B cell (primary cell): ENCODE measurements at regions not wholly inside any gene's neighbourhood (a gene's known extent, or its start where the extent isn't known, plus 50 kb on each side); places are given as distances from the start of the nearest gene placed in this dataset.

Experiments
- ATAC-seq: fragments of 200-7000 bp; cut with Tn5 transposase; one replicate; pipeline ENCODE4 v1.10.0; 2021; ENCODE audit warnings: low read depth, mild to moderate bottlenecking, moderate number of reproducible peaks, moderate library complexity
- CTCF ChIA-PET: fragments of 350-600 bp; sonication (Branson Sonifier 250); formaldehyde crosslinking; loops from one replicate; lab custom pipeline; 2021; ENCODE audit warnings: antibody characterized with exemption, inconsistent platforms; lab: Charles Lee
- POLR2A ChIA-PET: fragments of 350-600 bp; sonication (Branson Sonifier 250); formaldehyde crosslinking; loops from one replicate; lab custom pipeline; 2021; ENCODE audit warnings: antibody characterized with exemption; lab: Charles Lee
- DNase-seq: peaks from one replicate; pipeline ENCODE4 v3.0.0; 2013
- H2AFZ ChIP-seq: 2 replicates; pipeline ENCODE4 v1.6.1; 2012; ENCODE audit warnings: mild to moderate bottlenecking, low read depth, low read length; ENCODE audit not compliant: insufficient read depth, poor library complexity, severe bottlenecking
- H3K27ac ChIP-seq, 2 donors: 1 replicate in 1 of 2; 2 replicates in 1 of 2; pipeline ENCODE4 v1.5.1; 2012 to 2013; ENCODE audit warnings: low read length in 2 of 2, mild to moderate bottlenecking in 2 of 2, moderate library complexity in 1 of 2
- H3K27me3 ChIP-seq, 4 experiments: fragments of 200-600 bp in 1 of 4; sonication (generic) in 1 of 4; replicated peaks in 1 of 4; 1 replicate in 2 of 4; 2 replicates in 2 of 4; pipeline versions ENCODE4 v1.6.1 to v1.7.0; 2013 to 2016; ENCODE audit warnings: low read length in 3 of 4, mild to moderate bottlenecking in 2 of 4, mixed read lengths in 1 of 4, moderate library complexity in 1 of 4; ENCODE audit not compliant: insufficient read depth in 4 of 4, control insufficient read depth in 3 of 4; ENCODE audit errors: control extremely low read depth in 1 of 4
- H3K36me3 ChIP-seq, 2 experiments: replicated peaks in 1 of 2; 1 replicate in 1 of 2; 2 replicates in 1 of 2; pipeline versions ENCODE4 v1.6.1 to v1.7.1; 2013; ENCODE audit warnings: low read length in 1 of 2; ENCODE audit not compliant: insufficient read depth in 2 of 2, control insufficient read depth in 1 of 2; ENCODE audit errors: control extremely low read depth in 1 of 2, extremely low read depth in 1 of 2
- H3K4me1 ChIP-seq, 2 donors: fragments of 200-600 bp in 1 of 2; sonication (generic) in 1 of 2; 1 replicate in 1 of 2; 2 replicates in 1 of 2; pipeline versions ENCODE4 v1.5.1 to v1.6.1; 2013 to 2017; ENCODE audit warnings: low read length in 2 of 2; ENCODE audit not compliant: control insufficient read depth in 2 of 2, insufficient read depth in 2 of 2
- H3K4me2 ChIP-seq: replicated peaks from 2 replicates; pipeline ENCODE3; 2012; ENCODE audit warnings: mild to moderate bottlenecking, low read depth, low read length; ENCODE audit not compliant: poor library complexity, severe bottlenecking
- H3K4me3 ChIP-seq, 5 experiments: fragments of 200-600 bp in 1 of 5; sonication (generic) in 1 of 5; 1 replicate in 3 of 5; 2 replicates in 2 of 5; pipeline versions ENCODE4 v1.5.1 to v1.7.0; 2011 to 2016; ENCODE audit warnings: low read length in 4 of 5, mild to moderate bottlenecking in 4 of 5, low read depth in 2 of 5, control low read depth in 1 of 5, moderate library complexity in 1 of 5; ENCODE audit not compliant: insufficient read depth in 1 of 5; ENCODE audit errors: control extremely low read depth in 1 of 5, extremely low read depth in 1 of 5
- H3K79me2 ChIP-seq: fragments of 200-600 bp; sonication (generic); one replicate; pipeline ENCODE4 v1.6.0; 2016; ENCODE audit warnings: low read length; ENCODE audit not compliant: control insufficient read depth, insufficient read depth
- H3K9ac ChIP-seq: fragments of 200-600 bp; sonication (generic); 2 replicates; pipeline ENCODE4 v1.6.1; 2017; ENCODE audit warnings: mild to moderate bottlenecking, low read length, moderate library complexity
- H3K9me3 ChIP-seq, 3 donors: one replicate each; pipeline versions ENCODE4 v1.6.1 to v1.7.1; 2013; ENCODE audit warnings: low read length in 2 of 3; ENCODE audit not compliant: control insufficient read depth in 2 of 3, insufficient read depth in 1 of 3; ENCODE audit errors: control extremely low read depth in 1 of 3
- H4K20me1 ChIP-seq: 2 replicates; pipeline ENCODE4 v1.6.0; 2012; ENCODE audit warnings: mild to moderate bottlenecking, low read length; ENCODE audit not compliant: insufficient read depth, control insufficient read depth, poor library complexity, severe bottlenecking
- H3K27ac Mint-ChIP-seq: one replicate; pipeline ENCODE4 v1.8.0; 2021; ENCODE audit warnings: mixed read lengths
- H3K27me3 Mint-ChIP-seq: one replicate; pipeline ENCODE4 v1.8.0; 2021; ENCODE audit warnings: mixed read lengths
- H3K4me1 Mint-ChIP-seq: one replicate; pipeline ENCODE4 v1.8.0; 2021; ENCODE audit warnings: mixed read lengths
- H3K4me3 Mint-ChIP-seq: one replicate; pipeline ENCODE4 v1.8.0; 2021; ENCODE audit warnings: mixed read lengths
- H3K9me3 Mint-ChIP-seq: one replicate; pipeline ENCODE4 v1.8.0; 2022; ENCODE audit warnings: mixed read lengths; ENCODE audit not compliant: insufficient read depth
- CTCF ChIP-seq: fragments of 200-600 bp; IDR thresholded peaks from one replicate; pipeline ENCODE4 v1.8.0; 2022; ENCODE audit warnings: antibody characterized with exemption, mild to moderate bottlenecking
- EZH2 ChIP-seq: IDR thresholded peaks from 2 replicates; pipeline ENCODE4 v1.6.1; 2012; ENCODE audit warnings: borderline replicate concordance, low read depth, mild to moderate bottlenecking, moderate library complexity, low read length; ENCODE audit not compliant: insufficient read depth, poor library complexity, severe bottlenecking
- WGBS: methylation state at CpG from one replicate; pipeline ENCODE4 v1.1.5; 2013; ENCODE audit warnings: missing lambda C conversion rate; ENCODE audit not compliant: insufficient coverage; 5-methylcytosine and 5-hydroxymethylcytosine counted together
- intact Hi-C: fragments of 100-400 bp; cut with micrococcal nuclease; formaldehyde crosslinking; loops from one replicate; pipeline ENCODE4 v1.10.0; 2022

DNA sequence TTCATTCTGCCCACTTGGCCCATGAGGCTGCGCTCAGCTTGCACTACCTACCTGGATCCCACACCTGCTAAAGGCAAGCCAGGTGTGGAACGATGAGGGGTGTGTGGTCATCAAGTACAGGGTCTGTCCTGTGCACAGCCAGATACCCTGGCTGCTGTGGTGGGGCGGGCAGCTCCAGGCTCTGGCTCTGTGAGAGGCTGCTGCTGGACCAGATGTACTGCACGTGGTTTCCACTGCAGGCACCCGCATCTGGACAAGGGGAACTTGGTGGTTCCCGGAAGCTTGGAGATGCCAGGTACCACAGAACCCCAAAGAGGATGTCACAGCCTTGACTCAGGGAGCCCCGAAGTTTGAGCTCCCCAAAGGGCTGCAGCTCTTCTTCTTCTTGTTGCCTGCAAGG lies 68.1 kb upstream of the ZNF804A start:
- H3K4me3 Mint-ChIP-seq, result no peak overlapping the region
- DNase-seq (no peak), ATAC-seq (no peak)
- Histone ChIP-seq H3K27ac (no peak overlapping the region), H3K4me2 (no peak overlapping the region), H3K4me1 (no peaks in the 10 kb centered on the region), H3K36me3 (no peaks in the 10 kb centered on the region), H3K4me3 (no peak overlapping the region), H3K79me2 (no peaks in the 10 kb centered on the region), H3K9ac (no peak overlapping the region), H3K27me3 (no peaks in the 10 kb centered on the region), H2AFZ (no peak overlapping the region), H4K20me1 (no peaks in the 10 kb centered on the region), H3K9me3 (peaks cover 1 to 21% (median 6%) of the 10 kb centered on the region in 3 donors)
- no peak overlapping the region for H3K27ac Mint-ChIP-seq
- peaks cover 7% of the 10 kb centered on the region for H3K9me3 Mint-ChIP-seq
- WGBS, result 84% methylated on average over 6 of the region's 7 CpGs
- CTCF ChIA-PET, result no interaction called here
- TF ChIP-seq CTCF (no peak), EZH2 (no peak)
- no peaks in the 10 kb centered on the region for H3K4me1 Mint-ChIP-seq
- no peaks in the 10 kb centered on the region for H3K27me3 Mint-ChIP-seq
- intact Hi-C loops, result no loop called here
- POLR2A ChIA-PET, result no interaction called here

DNA sequence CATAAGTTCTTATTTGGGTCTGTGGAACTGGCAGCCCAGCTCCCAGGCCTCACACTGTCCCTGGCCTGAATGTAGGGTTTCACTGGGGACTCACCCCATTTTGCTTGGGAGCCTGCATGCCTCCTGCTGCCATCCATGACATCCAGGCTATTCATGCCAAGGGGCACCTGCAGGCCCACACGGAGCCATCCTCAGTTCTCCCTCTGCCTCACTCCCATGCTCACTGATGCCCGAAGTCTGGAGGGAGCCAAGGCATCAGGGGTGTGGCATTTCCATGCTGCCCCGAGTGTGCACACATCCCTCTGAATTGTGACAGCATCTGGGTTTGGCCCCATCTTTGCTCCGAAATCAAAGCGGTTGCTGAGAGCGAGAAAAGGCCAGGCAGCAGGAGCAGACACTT lies 67.4 kb upstream of the ZNF804A start:
- ATAC-seq (no peak), DNase-seq (no peak)
- no peaks in the 10 kb centered on the region for H3K4me1 ChIP-seq
- H3K36me3 ChIP-seq, result no peaks in the 10 kb centered on the region
- POLR2A ChIA-PET, result no interaction called here
- H3K79me2 ChIP-seq, result no peaks in the 10 kb centered on the region
- intact Hi-C loops, result no loop called here
- CTCF ChIA-PET, result no interaction called here
- H3K27me3 ChIP-seq, result no peaks in the 10 kb centered on the region
- no peak overlapping the region for H2AFZ ChIP-seq
- H4K20me1 ChIP-seq, result no peaks in the 10 kb centered on the region
- TF ChIP-seq EZH2 (no peak), CTCF (no peak)
- no peak overlapping the region for H3K27ac Mint-ChIP-seq
- H3K9me3 Mint-ChIP-seq, result peaks cover 7% of the 10 kb centered on the region
- no peaks in the 10 kb centered on the region for H3K4me1 Mint-ChIP-seq
- no peak overlapping the region for H3K27ac ChIP-seq
- no peak overlapping the region for H3K4me3 Mint-ChIP-seq
- no peak overlapping the region for H3K4me3 ChIP-seq
- H3K27me3 Mint-ChIP-seq, result no peaks in the 10 kb centered on the region
- H3K4me2 ChIP-seq, result no peak overlapping the region
- 91% methylated on average over 6 of the region's 6 CpGs for WGBS
- peaks cover 0 to 21% (median 6%) of the 10 kb centered on the region in 3 donors for H3K9me3 ChIP-seq
- H3K9ac ChIP-seq, result no peak overlapping the region
